DND-41 (cell line): ENCODE measurements at regions not wholly inside any gene's neighbourhood (a gene's known extent, or its start where the extent isn't known, plus 50 kb on each side); places are given as distances from the start of the nearest gene placed in this dataset.
"Not testable (repeated sequence)": the region's sequence is repeated elsewhere in the genome, so short reads cannot be mapped to it uniquely, and the experiment has no call there.

Experiments used
- ATAC-seq: fragments of 200-7000 bp; cut with Tn5 transposase; 3 replicates; pipeline ENCODE4 v1.9.1; 2021; ENCODE audit warnings: low read depth; ENCODE audit not compliant: insufficient read depth
- DNase-seq: peaks from one replicate; pipeline ENCODE4 v3.0.0-alpha.2; 2020
- H2AFZ ChIP-seq: 2 replicates; pipeline ENCODE4 v1.6.0; 2012; ENCODE audit warnings: low read depth, low read length
- H3K27ac ChIP-seq: 2 replicates; pipeline ENCODE4 v1.5.1; 2012; ENCODE audit warnings: low read length, inconsistent platforms
- H3K27me3 ChIP-seq: fragments of 200-600 bp; sonication (generic); 2 replicates; pipeline ENCODE4 v1.6.0; 2012; ENCODE audit warnings: low read length, mild to moderate bottlenecking, inconsistent platforms; ENCODE audit not compliant: insufficient read depth, poor library complexity
- H3K36me3 ChIP-seq: 2 replicates; pipeline ENCODE4 v1.5.1; 2012; ENCODE audit warnings: low read length, inconsistent platforms; ENCODE audit not compliant: insufficient read depth
- H3K4me1 ChIP-seq: 2 replicates; pipeline ENCODE4 v1.5.1; 2012; ENCODE audit warnings: mild to moderate bottlenecking, low read length; ENCODE audit not compliant: insufficient read depth
- H3K4me2 ChIP-seq: 2 replicates; pipeline ENCODE4 v1.6.0; 2012; ENCODE audit warnings: mild to moderate bottlenecking, moderate library complexity, low read length, inconsistent platforms; ENCODE audit not compliant: insufficient read depth
- H3K4me3 ChIP-seq, 2 experiments: fragments of 200-600 bp in 1 of 2; shearing (Covaris generic) in 1 of 2; 2 replicates each; pipeline ENCODE4 v1.5.1; 2012 to 2016; ENCODE audit warnings: inconsistent platforms in 2 of 2, low read length in 2 of 2, mild to moderate bottlenecking in 2 of 2, low read depth in 1 of 2, moderate library complexity in 1 of 2
- H3K79me2 ChIP-seq: 2 replicates; pipeline ENCODE4 v1.6.0; 2012; ENCODE audit warnings: low read length, inconsistent platforms; ENCODE audit not compliant: insufficient read depth
- H3K9ac ChIP-seq: 2 replicates; pipeline ENCODE4 v1.6.0; 2012; ENCODE audit warnings: low read depth, mild to moderate bottlenecking, inconsistent platforms, low read length, moderate library complexity
- H3K9me3 ChIP-seq: 2 replicates; pipeline ENCODE4 v1.5.1; 2012; ENCODE audit warnings: low read length, moderate library complexity, mild to moderate bottlenecking, inconsistent platforms; ENCODE audit not compliant: insufficient read depth, severe bottlenecking
- H4K20me1 ChIP-seq: 2 replicates; pipeline ENCODE4 v1.6.0; 2012; ENCODE audit warnings: low read length; ENCODE audit not compliant: insufficient read depth

DNA sequence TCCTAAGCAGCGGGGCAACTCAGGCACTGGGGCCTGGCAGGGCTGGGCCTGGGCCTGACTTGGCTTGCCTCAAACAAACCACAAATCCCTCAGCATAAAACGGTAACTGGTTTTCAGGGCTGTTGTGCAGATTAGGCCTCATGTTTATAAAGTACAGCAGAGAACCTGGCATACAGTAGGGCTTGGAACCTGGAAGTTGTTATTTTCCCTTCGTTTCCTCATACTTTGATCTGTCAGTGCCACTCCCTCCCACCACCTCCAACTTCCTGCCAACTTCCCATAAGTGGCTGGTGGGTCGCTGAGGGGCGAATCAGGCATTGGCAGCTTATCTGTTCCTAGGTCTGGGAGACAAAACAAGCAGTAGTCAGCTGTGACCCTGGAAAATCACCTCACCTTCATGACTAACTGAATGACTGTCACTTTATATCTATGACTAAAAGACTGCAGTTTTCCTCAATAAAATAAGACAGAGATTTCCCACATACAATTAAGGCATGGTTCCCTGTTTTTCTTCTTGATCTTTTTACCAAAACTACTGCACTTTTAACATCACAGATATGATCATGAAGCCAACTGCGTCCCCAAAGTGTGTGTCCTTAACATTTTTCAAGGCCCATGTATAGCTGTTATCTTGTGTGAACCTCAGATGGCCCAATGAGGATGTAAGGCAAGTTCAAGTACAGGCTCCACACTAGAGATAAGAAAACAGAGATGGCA, 94.5 kb downstream of the TRIM69 start:
- H3K79me2 ChIP-seq, H3K36me3 ChIP-seq, H4K20me1 ChIP-seq, H3K27me3 ChIP-seq, H3K9me3 ChIP-seq: not testable (repeated sequence)
- Histone ChIP-seq H3K27ac (peak overlapping the region; percentile 99), H2AFZ (peak overlapping the region; percentile 42), H3K4me1 (peaks cover 47% of the 10 kb centered on the region), H3K4me3 (0 out of 4 replicates have a peak overlapping the region, but pooled peaks of 1 of the 2 experiments have one; percentile 17), H3K9ac (peak overlapping the region; percentile 41), H3K4me2 (peak overlapping the region; percentile 50)
- DNase-seq = peak; percentile 76
- peak; percentile 88 for ATAC-seq

DNA sequence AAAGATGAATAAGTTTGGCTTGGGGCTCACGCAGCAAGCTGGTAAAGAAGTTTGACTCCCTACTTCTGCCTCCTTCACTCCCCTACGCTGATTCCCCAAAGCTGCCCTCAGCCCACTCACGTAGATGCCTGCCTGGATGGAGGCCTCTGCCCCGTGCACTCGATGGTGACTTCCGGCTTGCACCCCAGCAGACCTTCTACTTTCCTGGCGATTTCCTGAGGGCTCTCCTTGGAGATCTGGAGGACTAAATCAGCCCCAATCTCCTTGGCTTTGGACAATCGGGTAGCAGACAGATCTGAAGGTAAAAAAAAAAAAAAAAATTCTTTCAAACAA, 95.0 kb downstream of the TRIM69 start:
- H3K79me2 ChIP-seq, DNase-seq, H3K27me3 ChIP-seq, ATAC-seq, H3K9me3 ChIP-seq, H4K20me1 ChIP-seq, H3K36me3 ChIP-seq: not testable (repeated sequence)
- peak overlapping the region; percentile 99 for H3K27ac ChIP-seq
- H3K4me2 ChIP-seq = peak overlapping the region; percentile 50
- H2AFZ ChIP-seq = peak overlapping the region; percentile 42
- H3K4me3 ChIP-seq = 0 out of 4 replicates have a peak overlapping the region, but pooled peaks of 1 of the 2 experiments have one; percentile 17
- peak overlapping the region; percentile 41 for H3K9ac ChIP-seq
- H3K4me1 ChIP-seq = peaks cover 47% of the 10 kb centered on the region

- Histone ChIP-seq H2AFZ (peak overlapping the region; percentile 24), H3K4me1 (peaks cover 47% of the 10 kb centered on the region), H3K4me3 (0 out of 4 replicates have a peak overlapping the region, but pooled peaks of 1 of the 2 experiments have one; percentile 12), H3K27ac (peak overlapping the region; percentile 84)
- not testable (repeated sequence) for H3K9me3 ChIP-seq, H3K36me3 ChIP-seq, H3K4me2 ChIP-seq, H4K20me1 ChIP-seq, H3K9ac ChIP-seq, H3K79me2 ChIP-seq, ATAC-seq, DNase-seq, H3K27me3 ChIP-seq
Measured at GRCh38 chr15:44832133-44832532, 95.8 kb downstream of the TRIM69 start.

- H3K4me1 ChIP-seq = peaks cover 45% of the 10 kb centered on the region
- not testable (repeated sequence) for H3K4me3 ChIP-seq, H3K4me2 ChIP-seq, H3K9me3 ChIP-seq, H3K79me2 ChIP-seq, DNase-seq, ATAC-seq, H3K27me3 ChIP-seq, H3K27ac ChIP-seq, H3K36me3 ChIP-seq, H4K20me1 ChIP-seq, H3K9ac ChIP-seq, H2AFZ ChIP-seq
Measured at GRCh38 chr15:44833081-44833480, 96.8 kb downstream of the TRIM69 start.

- H3K4me1 ChIP-seq = peaks cover 41% of the 10 kb centered on the region
- not testable (repeated sequence) for H3K27me3 ChIP-seq, H3K4me3 ChIP-seq, H3K79me2 ChIP-seq, H3K9ac ChIP-seq, H3K36me3 ChIP-seq, H4K20me1 ChIP-seq, H2AFZ ChIP-seq, ATAC-seq, H3K9me3 ChIP-seq, H3K4me2 ChIP-seq, H3K27ac ChIP-seq, DNase-seq
Measured at GRCh38 chr15:44833761-44834160, 97.4 kb downstream of the TRIM69 start.

GRCh38 chr15:44835082-44835481, 98.8 kb downstream of the TRIM69 start:
- not testable (repeated sequence) for H4K20me1 ChIP-seq, H3K9ac ChIP-seq, H3K79me2 ChIP-seq, H3K27ac ChIP-seq, H3K4me3 ChIP-seq, H3K9me3 ChIP-seq, H3K4me2 ChIP-seq, ATAC-seq, H2AFZ ChIP-seq, H3K27me3 ChIP-seq, DNase-seq, H3K36me3 ChIP-seq
- H3K4me1 ChIP-seq = peaks cover 28% of the 10 kb centered on the region
